NCI-H526 (cell line): ENCODE measurements at regions not wholly inside any gene's neighbourhood (a gene's known extent, or its start where the extent isn't known, plus 50 kb on each side); places are given as distances from the start of the nearest gene placed in this dataset.

Experiments
- DNase-seq, 2 experiments: peaks; one replicate each; lab custom pipeline; 2025; lab: John Stamatoyannopoulos, UW

DNA sequence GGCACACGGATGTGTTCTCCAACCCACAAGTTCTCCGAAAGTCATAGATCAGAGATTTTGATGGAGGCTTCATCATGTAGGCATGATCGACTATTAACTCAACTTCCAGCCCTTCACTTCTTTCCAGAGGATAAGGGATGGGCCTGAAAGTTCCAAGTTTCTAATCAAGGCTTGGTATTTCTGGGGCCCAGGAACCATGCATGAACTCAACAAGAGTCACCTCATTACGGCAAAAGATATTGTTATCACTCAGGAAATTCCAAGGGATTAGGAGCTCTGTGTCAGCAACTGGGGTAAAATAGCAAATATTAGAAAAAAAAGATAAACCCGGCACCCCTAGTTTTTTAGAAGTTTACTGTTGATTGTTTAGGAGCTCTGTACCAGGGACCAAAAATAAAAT is 240.1 kb upstream of the PPP1R2C start:
- DNase-seq: no peak

DNA sequence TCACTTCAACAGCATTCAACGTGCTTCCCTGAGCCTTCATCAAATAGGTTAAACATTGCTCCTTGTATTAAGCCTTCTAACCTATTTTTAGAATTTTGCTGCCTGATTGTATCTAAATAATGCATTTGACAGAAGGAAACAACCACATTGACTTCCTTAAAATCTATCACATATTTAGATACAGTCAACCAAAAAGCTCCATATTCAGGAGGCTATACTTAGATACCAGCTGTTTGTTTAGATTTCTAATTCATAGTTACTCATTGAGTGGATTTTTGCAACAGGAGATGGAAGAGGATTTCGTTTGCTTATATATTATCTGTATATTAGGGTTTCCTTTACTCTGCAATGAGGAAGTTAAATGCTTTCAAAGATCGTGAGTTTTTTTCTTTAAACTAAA is 241.1 kb upstream of the PPP1R2C start:
- DNase-seq: no peak

DNA sequence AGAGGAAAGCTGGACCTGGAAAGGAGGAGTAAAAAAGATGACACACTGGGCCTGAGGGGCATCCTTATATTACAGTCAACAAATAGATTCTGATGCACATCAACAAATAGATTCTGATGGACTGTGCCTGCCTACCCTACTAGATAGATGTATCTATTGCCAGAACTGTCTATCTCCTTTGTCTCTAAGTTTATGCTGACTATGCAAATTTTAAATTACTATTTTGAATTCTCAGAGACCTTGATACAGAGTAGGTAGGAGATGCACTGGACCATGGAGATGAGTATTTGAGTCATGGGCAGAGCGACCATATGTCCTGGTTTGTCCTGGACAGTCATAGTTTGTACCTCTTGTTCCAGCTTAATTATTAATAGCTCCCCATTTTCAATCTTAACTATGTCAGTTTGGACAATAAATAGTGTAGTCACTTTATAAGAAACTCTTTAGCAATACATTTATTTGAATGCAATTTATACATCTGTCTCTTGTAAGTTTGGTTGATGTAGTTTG is 247.9 kb upstream of the PPP1R2C start:
- peak in 1 of 2 experiments; percentile 1 for DNase-seq

DNA sequence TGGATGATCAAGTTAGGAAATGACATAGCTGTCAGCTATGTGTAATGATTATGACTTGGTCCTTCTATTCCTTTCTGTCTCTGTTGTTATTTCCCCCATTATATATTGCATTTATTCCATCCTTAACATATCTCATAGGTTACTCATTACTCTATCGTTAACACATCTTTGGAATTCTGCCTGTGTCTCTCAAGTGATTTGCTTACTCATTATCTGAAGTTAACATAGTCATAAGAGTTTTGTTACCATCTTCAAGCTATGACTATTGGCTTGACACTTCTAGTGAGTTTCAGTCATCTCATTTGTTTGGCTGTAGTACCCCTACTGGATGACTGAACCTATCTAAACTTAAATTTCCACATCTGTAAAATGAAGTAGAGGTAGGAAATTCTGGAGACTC is 286.1 kb upstream of the PPP1R2C start:
- DNase-seq: no peak

DNA sequence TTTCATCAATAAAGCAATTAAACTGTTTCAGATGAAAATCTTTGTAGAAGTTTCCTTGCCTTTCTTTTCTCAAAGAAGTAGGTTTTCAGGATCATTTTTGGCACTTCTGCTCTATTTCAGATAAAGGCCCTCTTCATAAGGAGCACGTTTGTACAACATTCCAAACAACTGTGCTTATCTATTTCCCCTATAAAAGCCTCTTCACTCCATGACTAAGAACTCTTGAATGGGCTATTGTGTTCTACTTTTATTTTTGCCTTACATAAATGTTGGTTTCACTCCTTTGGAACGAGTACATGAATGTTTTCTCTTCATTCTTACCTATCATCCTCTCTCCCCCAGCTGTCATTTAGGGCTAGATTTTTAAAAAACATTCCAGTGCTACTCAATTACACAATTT is 288.0 kb upstream of the PPP1R2C start:
- DNase-seq: no peak

DNA sequence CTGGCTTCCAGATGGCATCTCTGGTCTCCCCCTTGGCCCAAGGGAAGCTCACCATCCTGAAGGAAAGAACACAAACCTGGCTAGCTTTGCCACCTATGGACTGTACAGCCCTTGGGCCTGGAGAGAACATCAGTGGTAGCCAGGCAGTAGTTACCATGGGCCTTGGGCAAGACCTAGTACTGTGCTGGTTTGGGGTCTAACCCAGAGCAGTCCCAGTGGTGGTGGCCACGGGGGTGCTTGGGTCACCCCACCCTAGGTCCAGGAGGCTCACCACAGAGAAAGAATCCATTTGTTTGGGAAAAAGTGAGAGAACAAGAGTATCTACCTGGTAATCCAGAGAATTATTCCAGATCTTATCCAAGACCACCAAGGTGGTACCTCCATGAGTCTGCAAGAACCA is 290.7 kb upstream of the PPP1R2C start:
- DNase-seq: no peak

DNA sequence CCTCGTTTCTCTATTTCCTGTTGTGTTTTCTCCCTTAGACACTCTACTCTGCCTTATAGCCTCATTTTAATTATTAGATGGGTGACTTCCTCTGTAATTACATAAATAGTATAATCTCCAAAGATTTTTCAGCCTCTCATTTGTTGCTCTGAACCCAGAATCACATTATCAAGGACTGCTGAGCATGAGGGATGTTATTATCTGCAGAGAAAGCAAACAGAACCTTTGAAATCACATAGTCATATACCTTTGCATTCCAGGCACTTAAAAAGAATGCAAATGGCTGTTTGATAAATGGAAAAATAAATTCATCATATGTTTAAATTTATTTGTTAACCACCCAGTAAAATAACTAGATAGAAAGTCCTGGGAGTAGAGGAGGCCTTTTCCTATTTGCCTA is 305.1 kb upstream of the PPP1R2C start:
- no peak for DNase-seq

DNA sequence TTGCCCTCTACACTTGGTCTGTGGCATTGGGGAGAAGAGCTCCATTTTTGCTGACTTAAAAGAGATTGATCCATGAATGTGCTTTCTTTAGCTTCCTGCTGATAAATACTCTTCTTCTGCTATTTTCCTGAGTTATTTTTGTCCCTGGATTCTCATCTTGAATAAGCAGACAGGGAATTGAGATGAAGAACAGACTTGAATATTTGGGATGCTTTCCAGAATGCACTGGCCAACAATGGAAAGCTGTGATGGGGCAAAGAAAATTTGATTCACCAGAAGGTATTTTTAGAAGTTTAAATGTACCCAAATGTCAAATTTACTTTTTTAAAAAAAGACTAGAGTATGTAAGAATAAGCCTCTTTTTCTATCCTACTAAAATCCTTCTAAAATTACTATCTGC is 309.9 kb upstream of the PPP1R2C start:
- DNase-seq: no peak

DNA sequence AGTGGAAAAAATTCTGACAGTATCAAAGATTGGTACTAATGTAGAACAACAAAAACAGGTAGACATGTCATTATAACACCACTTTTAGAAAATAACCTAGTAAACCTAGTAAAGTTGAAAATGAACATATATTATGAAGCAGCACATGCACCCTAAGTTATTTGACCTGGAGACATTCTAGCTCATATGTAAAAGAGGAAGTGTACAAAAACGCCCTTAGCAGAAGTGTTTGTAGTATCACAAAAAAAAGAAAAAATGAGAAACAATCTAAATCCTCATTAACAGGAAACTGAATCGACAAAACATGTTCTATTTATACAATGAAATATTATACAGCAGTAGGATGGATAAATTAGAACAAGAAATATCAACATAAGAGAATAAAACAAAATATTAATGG is 318.9 kb upstream of the PPP1R2C start:
- DNase-seq: no peak

DNA sequence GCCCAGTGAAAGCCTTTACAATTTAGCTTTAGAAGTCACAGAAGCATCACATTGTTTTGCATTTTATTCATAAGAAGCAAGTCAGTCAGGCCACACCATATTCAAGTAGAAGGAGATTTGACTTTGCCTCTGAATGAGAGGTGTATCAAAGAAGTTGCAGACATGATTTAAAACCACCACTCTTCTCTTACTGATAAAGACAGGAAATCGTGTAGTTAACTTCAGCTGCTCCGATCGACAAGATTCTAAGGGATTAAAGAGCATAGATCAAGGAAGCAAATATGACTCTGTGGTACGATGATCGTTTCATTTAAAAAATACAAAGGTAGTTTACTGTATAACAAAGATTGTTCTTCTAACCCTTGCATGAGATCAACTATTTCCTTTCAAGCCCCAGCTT is 328.0 kb upstream of the PPP1R2C start:
- DNase-seq: no peak

DNA sequence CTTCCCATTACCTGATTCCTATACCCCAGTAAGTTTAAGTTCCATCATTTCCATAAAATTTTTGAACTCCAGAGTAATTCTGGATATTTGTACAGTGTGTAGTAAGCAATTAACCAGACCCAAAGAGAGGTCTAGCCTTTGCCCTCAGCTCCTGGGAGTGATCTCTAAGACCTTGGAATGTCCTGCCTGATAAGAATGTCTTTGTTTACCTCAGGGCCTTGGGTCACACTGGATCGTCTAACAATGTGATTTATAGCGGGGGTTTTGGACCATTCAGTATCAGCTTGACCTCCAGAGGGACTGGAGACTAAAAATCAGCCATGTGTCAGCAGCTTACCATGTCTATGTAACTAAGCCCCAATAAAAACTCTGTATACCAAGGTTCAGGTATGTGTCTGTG is 330.9 kb upstream of the PPP1R2C start:
- DNase-seq: no peak

DNA sequence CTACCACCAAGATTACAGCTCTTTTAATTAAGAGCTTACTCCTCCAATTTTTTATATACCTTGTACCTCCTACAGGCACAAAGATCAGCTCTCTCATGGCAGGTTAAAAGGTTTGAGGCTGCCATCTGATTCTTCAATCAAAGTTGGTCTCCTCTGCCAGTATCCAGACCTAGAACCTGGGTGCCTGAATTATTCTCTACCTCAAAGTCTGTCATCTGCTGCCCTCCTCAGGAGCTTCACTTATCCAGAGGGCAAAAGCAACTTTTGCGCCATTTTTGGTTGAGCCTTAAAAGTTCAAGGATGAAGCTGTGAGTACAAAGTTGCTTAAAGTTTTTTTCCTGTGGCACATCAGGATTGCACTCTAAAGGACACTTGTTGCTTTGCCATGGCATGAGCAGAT is 343.7 kb upstream of the PPP1R2C start:
- peak in 1 of 2 experiments; percentile 12 for DNase-seq

DNA sequence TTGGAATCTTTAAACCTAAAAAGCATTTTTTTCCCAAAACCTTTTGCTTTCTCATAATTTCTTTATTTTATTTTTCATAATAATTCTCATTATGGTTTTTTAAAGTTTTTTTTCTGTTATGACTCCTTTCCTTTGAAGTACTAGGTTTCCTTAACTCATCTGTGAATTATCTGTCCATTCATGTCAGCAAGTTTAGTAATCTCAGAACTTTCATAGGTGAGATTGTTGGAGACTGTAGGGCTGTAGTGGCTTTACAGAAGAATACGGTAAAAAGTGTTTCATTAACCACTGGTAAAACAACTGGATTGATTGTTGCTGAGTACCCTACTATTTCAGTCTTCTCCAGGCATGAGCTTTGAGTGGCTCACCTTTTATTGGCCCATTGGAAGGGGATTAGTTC is 361.7 kb upstream of the PPP1R2C start:
- no peak for DNase-seq

DNA sequence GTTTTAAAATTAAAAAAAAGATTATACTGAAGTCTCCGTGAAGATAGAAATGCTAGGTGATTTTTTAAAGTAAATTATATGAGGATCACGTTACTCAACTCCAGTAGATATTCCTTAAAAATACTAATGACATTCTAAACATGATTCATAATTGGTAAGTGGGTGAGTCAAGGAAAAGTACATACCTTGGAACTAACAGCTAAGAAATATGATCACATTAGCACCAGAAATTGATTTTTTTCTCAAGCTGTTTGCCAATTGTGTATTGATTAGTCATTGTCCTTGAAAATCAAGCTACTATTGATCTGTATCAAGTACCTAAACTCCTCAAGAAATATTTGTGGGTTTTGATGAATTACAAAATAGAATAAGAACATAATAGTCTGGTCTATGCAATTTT is 362.6 kb upstream of the PPP1R2C start:
- no peak for DNase-seq

DNA sequence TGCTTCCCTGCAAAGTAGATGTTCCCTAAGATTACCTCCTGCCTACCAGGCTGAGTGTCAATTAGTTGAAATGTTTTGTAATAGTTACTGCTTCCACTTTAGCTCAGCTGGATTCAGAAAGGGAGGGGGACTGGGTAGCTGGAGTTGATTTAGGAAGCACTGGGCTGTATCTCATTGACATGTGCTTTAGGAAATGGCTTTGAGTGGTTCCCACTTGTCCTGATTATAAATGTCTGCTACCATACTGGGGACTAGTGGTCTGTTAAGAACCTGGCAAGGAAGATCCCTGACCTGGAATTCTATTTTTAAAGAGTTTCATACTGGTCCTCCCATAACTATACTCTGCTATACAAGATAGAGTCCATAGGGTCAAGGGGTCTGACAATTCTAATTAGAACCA is 363.9 kb upstream of the PPP1R2C start:
- DNase-seq: no peak

DNA sequence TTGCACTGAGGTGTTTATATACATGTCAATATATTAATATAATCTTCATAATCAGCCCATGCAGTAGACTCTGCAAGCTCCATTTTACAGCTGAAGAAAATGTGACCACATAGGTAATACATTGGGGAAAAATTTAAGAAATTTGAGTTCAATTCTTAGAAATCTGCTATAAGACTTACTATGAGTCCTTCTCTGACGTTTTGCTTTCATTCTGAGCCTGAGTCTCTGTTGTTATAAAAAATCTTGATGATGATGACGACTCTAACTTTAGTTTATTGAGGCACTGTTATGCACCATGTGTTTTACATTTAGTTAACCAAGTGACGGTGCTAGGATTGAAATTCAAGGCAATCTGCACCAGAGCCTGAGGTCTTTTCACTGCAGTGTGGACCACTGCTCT is 370.3 kb upstream of the PPP1R2C start:
- no peak for DNase-seq

DNA sequence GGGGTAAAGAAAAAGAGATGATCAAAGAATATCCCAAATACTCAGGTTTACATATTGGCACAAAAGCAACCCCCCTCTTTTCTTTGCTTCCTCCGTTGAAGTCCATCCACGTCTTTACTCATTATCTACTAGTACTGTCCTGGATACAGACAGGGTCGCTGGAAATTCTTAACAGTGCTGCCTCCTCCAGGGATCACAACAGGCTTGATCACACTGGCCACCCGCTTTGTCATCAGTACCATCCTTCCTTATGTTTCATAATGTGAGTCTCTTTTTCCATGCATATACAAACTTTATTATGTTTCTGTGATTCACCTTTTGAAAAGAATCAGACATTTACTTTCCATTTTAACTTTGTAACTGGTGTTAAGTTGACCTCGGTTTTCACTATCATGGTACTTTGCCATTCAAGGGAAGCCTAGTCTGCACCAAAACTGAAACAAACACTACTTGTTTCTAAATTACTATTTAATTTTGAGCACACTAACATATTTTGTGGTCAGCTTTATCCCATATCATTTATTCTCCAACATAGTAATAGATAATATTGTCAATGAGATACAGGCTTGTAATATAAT is 387.5 kb upstream of the PPP1R2C start:
- no peak for DNase-seq

DNA sequence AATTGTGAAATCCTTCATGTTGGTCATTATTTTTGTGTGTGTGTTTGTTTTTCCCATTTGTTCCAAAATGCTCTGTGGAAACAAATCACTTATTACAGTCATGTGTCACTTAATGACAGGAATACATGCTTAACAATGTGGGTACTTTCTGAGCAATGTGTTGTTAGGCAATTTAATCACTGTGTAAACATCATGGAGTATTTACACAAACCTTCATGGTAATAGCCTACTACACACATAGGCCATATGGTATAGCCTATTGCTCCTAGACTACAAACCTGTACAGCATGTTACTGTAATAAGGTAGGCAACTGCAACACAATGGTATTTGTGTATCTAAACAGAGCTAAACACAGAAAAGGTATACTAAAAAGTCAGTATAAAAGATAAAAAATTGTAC is 388.9 kb upstream of the PPP1R2C start:
- DNase-seq: no peak

DNA sequence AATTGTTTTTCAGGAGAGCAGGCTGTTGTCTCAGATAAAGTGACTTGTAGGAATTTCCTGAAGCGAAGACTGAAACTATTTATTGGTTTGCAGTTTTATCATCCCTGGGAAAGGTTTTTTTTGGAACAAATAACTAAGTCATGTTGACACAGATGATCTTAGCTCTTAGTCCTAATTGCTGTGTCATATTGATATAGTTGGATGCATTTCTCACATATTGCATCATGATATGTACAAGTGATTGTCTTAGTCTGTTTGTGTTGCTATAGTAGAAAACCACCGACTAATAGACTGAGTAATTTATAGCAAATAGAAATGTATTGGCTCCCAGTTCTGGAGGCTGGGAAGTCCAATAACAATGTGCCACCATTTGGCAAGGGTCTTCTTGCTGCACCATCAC is 397.5 kb upstream of the PPP1R2C start:
- DNase-seq: no peak

DNA sequence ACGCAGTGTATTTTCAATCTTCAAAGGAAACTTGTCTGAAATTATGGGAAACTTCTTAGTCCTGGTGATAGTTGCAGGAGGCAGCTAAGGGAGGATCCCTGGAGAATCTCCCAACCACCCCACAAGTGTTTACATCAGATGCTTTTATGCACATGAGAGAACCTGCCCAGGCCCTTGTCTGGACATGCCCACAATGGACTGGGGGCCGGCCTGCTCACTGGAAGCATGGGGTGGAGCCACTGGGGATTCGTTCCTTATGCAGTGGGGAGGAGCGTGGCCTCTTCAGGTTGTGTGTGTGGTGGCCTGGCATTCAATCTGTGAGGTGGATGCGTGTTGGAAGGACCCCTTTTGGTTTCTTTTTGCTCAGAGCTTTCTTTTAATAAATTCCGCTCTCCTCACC is 398.7 kb upstream of the PPP1R2C start:
- DNase-seq: peak in 1 of 2 experiments; percentile 4

DNA sequence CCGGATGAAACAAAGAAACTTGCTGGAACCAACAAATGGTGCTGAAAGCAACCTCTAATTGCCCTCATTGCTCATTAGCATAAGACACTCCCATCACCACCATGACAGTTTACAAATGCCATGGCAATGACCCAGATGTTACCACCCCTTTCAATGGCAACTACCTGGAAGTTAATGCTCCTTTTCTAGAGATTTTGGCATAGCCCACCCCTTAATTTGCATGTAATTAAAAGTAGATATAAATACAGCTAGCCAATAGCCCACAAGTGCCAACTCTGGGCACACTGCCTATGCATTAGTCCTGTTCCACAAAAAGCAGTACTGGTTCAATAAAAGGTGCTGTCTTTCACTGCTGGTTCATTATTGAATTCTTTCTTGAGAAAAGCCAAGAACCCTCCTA is 410.3 kb upstream of the PPP1R2C start:
- DNase-seq: no peak

DNA sequence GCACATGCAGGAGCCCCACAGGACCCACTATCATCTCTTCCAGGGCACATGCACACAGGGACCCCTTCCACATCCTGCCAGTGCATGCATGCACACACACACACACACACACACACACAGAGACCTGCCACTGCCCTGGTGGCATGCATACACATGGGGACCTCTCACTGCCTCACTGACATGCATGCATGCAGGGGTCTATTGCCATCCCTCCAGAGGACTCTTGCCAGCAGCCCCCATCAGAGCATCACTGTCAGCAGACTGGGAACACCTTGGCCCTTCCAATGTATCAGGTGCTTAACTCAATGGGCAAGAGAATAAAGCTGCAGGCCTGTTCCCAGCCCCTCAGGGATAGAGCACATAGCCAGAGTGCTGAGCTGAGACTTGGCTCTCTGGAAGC is 433.6 kb upstream of the PPP1R2C start:
- no peak for DNase-seq

DNA sequence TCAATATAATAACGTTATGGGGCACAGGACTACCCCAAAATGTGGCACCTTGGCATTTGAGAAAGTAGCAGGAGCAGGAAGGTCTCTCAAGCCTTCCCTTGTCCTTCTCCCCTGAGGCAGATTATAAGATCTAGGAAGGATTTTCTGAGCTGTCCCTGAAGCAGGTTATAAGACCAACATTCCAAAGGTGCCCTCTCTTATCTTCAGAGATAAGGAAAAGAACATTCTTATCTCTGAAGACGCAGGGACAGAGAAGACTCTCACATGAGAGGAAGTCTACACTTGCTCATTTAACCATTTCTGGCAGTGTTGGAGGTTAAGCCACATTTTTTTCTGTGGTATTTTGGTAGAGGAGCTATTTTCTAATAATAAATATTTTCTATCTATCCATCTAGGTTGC is 437.9 kb upstream of the MAOA start:
- DNase-seq: no peak

DNA sequence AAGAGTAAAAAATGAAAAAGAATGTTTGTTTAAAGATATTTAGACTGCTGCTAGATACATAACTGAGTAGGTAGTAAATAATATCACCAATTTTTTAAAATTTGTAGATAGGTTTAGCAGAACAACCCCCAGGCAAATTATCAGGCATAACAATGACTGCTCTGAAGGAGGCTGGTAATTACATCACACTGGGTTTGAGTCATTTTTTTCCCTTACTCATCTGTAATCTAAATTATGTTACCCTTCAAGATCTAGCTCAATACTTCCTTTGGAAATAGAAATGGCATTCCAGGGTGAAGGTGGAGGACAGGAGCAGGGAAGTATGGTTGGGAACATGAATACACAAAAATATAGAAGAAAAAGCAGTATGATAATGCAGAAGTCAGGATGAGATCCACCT is 431.6 kb upstream of the MAOA start:
- no peak for DNase-seq
